Fibroblast of villous mesenchyme (primary cell): ENCODE measurements at regions not wholly inside any gene's neighbourhood (a gene's known extent, or its start where the extent isn't known, plus 50 kb on each side); places are given as distances from the start of the nearest gene placed in this dataset.

ENCODE experiments used
- DNase-seq: peaks from one replicate; pipeline ENCODE4 v3.0.0-alpha.2; 2010; ENCODE audit warnings: low read depth
- H3K4me3 ChIP-seq: 2 replicates; pipeline ENCODE4 v1.5.1; 2011; ENCODE audit warnings: low read depth, mild to moderate bottlenecking, low read length
- TF ChIP-seq, protein P1 (sequence below): IDR thresholded peaks from 2 replicates; pipeline ENCODE4 v1.5.1; 2012; ENCODE audit warnings: low read depth, mild to moderate bottlenecking, low read length; ENCODE audit not compliant: insufficient read depth

DNA sequence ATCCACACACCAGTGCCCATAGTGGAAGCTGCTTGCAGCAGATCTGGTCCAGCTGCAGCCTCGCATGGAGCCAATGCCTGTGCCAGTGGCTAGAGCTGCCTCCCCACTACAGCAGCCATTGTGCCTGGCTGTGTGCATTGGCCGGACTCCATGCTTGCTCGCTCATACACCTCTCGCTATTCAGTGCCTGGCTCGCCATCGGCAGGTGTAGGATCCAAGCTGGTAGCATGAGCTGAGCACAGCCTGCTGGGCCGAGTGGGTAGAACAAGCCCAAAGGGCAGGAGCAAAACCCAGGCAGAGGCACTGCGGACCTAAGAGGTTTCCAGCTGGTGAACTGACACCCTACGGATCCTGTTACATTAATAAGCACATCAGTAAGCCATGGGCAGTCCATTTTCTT, 1184.1 kb downstream of the AMY1C start:
- TF ChIP-seq, protein P1, sequence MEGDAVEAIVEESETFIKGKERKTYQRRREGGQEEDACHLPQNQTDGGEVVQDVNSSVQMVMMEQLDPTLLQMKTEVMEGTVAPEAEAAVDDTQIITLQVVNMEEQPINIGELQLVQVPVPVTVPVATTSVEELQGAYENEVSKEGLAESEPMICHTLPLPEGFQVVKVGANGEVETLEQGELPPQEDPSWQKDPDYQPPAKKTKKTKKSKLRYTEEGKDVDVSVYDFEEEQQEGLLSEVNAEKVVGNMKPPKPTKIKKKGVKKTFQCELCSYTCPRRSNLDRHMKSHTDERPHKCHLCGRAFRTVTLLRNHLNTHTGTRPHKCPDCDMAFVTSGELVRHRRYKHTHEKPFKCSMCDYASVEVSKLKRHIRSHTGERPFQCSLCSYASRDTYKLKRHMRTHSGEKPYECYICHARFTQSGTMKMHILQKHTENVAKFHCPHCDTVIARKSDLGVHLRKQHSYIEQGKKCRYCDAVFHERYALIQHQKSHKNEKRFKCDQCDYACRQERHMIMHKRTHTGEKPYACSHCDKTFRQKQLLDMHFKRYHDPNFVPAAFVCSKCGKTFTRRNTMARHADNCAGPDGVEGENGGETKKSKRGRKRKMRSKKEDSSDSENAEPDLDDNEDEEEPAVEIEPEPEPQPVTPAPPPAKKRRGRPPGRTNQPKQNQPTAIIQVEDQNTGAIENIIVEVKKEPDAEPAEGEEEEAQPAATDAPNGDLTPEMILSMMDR: no peak
- no peak for DNase-seq
- H3K4me3 ChIP-seq: no peak overlapping the region

DNA sequence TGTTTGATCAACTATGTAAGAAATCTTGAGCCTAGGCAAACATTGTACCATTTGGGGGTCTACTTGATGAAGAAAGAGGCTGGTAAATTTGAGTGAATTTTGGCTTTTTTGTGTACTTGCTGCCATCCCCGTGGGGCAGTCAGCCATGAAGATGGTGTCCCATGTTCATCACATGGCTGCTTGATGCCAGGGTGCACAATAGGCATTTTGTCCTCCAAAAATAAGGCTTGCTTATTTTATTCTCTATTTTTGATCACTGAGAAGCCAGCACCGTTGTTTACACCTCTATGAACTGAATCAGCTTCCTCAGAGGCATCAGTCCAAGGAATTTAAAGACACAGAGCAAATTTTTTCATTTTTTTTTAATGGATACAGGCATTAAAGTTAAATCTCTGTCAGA, 1195.7 kb downstream of the AMY1C start:
- TF ChIP-seq, protein P1: no peak
- H3K4me3 ChIP-seq: no peak overlapping the region
- DNase-seq: no peak

DNA sequence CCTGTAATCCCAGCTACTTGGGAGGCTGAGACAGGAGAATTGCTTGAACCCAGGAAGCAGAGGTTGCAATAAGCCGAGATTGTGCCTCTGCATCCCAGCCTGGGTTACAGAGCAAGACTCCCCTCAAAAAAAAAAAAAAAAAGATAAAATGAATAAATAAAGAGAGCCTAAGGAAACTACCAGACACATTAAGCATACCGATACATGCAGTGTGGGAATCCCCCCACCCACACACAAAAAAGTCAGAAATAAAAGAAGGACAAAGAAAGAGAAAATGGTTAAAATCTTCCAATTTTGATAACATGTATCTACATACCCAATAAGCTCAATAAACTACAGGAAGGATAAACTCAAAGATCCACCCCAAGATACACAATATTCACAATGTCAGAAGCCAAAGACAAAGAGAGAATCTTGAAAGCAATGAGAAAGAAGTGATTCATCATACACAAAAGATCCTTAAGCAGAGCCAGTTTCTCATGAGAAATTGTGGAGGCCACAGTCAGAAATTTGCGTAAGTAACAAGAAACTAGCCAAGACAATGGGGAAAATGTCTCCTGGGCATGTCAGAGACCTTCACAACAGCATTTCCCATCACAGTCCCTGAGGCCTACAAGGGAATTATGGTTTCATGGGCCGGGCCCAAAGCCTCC, 1197.0 kb downstream of the AMY1C start:
- H3K4me3 ChIP-seq: no peak overlapping the region
- TF ChIP-seq, protein P1: no peak
- DNase-seq: no peak

DNA sequence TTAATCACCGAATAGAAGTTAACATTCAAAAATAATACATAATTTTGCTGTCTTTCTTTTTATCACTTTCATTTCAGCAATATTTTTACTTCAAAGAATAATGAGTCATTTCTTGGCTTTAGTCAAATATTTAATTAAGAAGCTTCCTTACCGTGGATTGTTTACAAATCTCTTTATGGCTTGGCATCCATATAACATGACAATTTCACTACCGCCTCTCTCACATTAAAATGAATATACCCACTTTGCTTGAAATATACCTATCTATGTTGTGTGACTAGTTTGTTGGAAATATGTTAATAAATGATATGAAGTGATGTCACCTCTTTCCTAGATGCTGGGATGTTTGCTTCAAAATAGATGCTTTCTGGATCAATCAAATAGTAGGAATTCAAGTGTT, 1203.9 kb downstream of the AMY1C start:
- no peak for DNase-seq
- H3K4me3 ChIP-seq: no peak overlapping the region
- TF ChIP-seq, protein P1: no peak

DNA sequence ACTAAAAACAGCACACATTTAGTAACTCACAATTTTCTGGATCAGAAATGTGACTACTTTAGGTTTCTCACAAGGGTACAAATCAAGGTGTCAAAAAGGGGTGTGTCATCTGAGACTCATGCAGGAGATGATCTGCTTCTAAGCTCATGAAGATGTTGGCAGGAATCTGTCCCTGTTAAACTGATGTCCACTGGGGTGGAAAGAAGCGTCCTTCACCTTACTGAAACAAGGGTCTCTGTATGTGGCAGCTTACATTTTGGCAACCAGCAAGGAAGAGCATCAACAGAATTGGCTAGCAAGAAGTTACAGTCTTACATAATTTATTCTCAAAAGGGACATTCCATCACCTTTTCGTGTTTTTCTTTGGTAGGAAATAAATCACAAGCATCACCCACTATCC, 1223.8 kb downstream of the AMY1C start:
- TF ChIP-seq, protein P1: no peak
- no peak for DNase-seq
- H3K4me3 ChIP-seq: no peak overlapping the region

DNA sequence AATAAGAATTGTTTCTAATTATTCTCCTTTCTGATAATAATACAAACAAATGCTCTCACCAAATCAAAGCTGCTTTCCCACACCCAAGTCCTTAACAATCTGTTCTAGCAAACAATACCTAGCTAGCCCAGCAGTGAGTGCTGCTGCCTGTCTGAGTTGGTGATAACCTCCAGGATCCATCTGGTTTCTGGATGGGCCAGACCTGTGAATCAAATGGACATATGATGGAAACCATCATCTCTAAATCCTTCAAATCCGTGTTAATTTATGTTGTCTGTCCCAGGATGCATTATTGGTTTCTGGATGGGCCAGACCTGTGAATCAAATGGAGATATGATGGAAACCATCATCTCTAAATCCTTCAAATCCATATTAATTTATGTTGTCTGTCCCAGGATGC, 1230.0 kb downstream of the AMY1C start:
- H3K4me3 ChIP-seq: no peak overlapping the region
- TF ChIP-seq, protein P1: no peak
- no peak for DNase-seq

DNA sequence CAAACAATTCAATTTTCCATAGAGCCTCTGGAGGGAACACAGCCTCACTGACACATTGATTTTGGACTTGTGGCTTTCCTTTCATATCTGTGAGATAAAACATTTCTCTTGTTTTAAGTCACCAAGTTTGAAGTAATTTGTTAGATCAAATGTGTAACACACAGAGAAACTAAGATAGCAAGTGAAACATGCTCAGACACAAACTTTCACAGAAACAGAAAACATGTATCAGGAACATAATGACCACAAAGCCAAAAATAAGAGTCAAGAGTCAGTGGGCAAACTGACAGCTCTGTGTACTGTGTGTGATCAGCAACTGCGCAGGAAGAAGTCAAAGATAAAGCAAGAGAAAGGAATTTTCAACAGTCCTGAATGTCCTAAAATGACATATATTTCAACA, 1237.5 kb downstream of the AMY1C start:
- TF ChIP-seq, protein P1: no peak
- no peak overlapping the region for H3K4me3 ChIP-seq
- DNase-seq: no peak
